GM19023 (cell line): ENCODE measurements at regions not wholly inside any gene's neighbourhood (a gene's known extent, or its start where the extent isn't known, plus 50 kb on each side); places are given as distances from the start of the nearest gene placed in this dataset.
"Not testable (repeated sequence)": the region's sequence is repeated elsewhere in the genome, so short reads cannot be mapped to it uniquely, and the experiment has no call there.

Source experiments
- ATAC-seq: cut with Tn5 transposase; IDR thresholded peaks from one replicate; pipeline ENCODE4 v1.9.1; 2021; ENCODE audit warnings: mild to moderate bottlenecking, moderate library complexity; ENCODE audit not compliant: unreplicated experiment

- no peak for ATAC-seq
These were observed 54.4 kb upstream of the CPHXL start for GRCh38 chr16:75780669-75781068.

GRCh38 chr16:75781683-75782343 is 55.5 kb upstream of the CPHXL start:
- no peak for ATAC-seq

- ATAC-seq, result no peak
These were observed 61.1 kb upstream of the CPHXL start for GRCh38 chr16:75787440-75787839.

- ATAC-seq, result peak; percentile 59
These were observed 62.9 kb upstream of the CPHXL start for GRCh38 chr16:75789237-75789636.

GRCh38 chr16:75792771-75793492 is 66.6 kb upstream of the CPHXL start:
- no peak for ATAC-seq

GRCh38 chr16:75793641-75794040 is 67.4 kb upstream of the CPHXL start:
- ATAC-seq, result no peak

GRCh38 chr16:75794426-75794825 is 68.1 kb upstream of the CPHXL start:
- ATAC-seq, result peak; percentile 49

- no peak for ATAC-seq
These were observed 72.4 kb upstream of the CPHXL start for GRCh38 chr16:75798714-75799113.

- no peak for ATAC-seq
These were observed 75.0 kb upstream of the CPHXL start for GRCh38 chr16:75801307-75801706.

GRCh38 chr16:75803753-75804152 is 77.5 kb upstream of the CPHXL start:
- ATAC-seq, result no peak

GRCh38 chr16:75804368-75804767 is 78.1 kb upstream of the CPHXL start:
- no peak for ATAC-seq

GRCh38 chr16:75805946-75806345 is 79.7 kb upstream of the CPHXL start:
- ATAC-seq, result no peak

GRCh38 chr16:75806487-75806886 is 80.2 kb upstream of the CPHXL start:
- no peak for ATAC-seq

GRCh38 chr16:75810342-75810741 is 84.1 kb upstream of the CPHXL start:
- ATAC-seq, result no peak

GRCh38 chr16:75811020-75811634 is 84.8 kb upstream of the CPHXL start:
- no peak for ATAC-seq

GRCh38 chr16:75818491-75818890 is 92.2 kb upstream of the CPHXL start:
- no peak for ATAC-seq

- ATAC-seq, result no peak
These were observed 94.4 kb upstream of the CPHXL start for GRCh38 chr16:75820672-75821071.

- ATAC-seq, result no peak
These were observed 94.8 kb upstream of the CPHXL start for GRCh38 chr16:75821117-75821516.

- ATAC-seq, result not testable (repeated sequence)
These were observed 99.5 kb upstream of the CPHXL start for GRCh38 chr16:75825750-75826149.

GRCh38 chr16:75827372-75828038 is 101.2 kb upstream of the CPHXL start:
- not testable (repeated sequence) for ATAC-seq

- not testable (repeated sequence) for ATAC-seq
These were observed 107.1 kb upstream of the CPHXL start for GRCh38 chr16:75833385-75833784.
